H1 (cell line): ENCODE measurements at regions not wholly inside any gene's neighbourhood (a gene's known extent, or its start where the extent isn't known, plus 50 kb on each side); places are given as distances from the start of the nearest gene placed in this dataset.

Experiments used
- BRCA1 ChIP-seq: IDR thresholded peaks from 2 replicates; pipeline ENCODE4 v1.6.1; 2012; ENCODE audit warnings: low read depth, low read length, improper control_type of control experiment
- CBX5 ChIP-seq: fragments of 300-800, 300-1000 bp; sonication (generic); IDR thresholded peaks from 2 replicates; pipeline ENCODE4 v1.7.1; 2016; ENCODE audit warnings: antibody characterized with exemption, low read length, low read depth
- CBX8 ChIP-seq: fragments of 300-800, 300-1000 bp; sonication (generic); IDR thresholded peaks from 2 replicates; pipeline ENCODE4 v1.7.1; 2016; ENCODE audit warnings: low read depth, low read length, borderline replicate concordance
- EGR1 ChIP-seq: IDR thresholded peaks from 2 replicates; pipeline ENCODE4 v1.6.1; 2011; ENCODE audit warnings: low read depth, low read length, borderline replicate concordance
- EP300 ChIP-seq, 2 experiments: IDR thresholded peaks; 1 replicate in 1 of 2; 2 replicates in 1 of 2; pipeline ENCODE4 v1.6.1; 2011 to 2012; ENCODE audit warnings: low read depth in 2 of 2, low read length in 2 of 2, mild to moderate bottlenecking in 2 of 2, borderline replicate concordance in 1 of 2, inconsistent platforms in 1 of 2, moderate library complexity in 1 of 2
- POLR2AphosphoS5 ChIP-seq: IDR thresholded peaks from 2 replicates; pipeline ENCODE4 v1.6.1; 2011; ENCODE audit warnings: low read depth, low read length
- SIX5 ChIP-seq: IDR thresholded peaks from 2 replicates; pipeline ENCODE4 v1.6.1; 2011; ENCODE audit warnings: mild to moderate bottlenecking, low read depth, low read length
- SP2 ChIP-seq: IDR thresholded peaks from 2 replicates; pipeline ENCODE4 v1.6.1; 2012; ENCODE audit warnings: mild to moderate bottlenecking, low read length, inconsistent platforms

GRCh38 chr10:63744060-63744941 lies 223.1 kb downstream of the REEP3 start (continued):
- no peak for TF ChIP-seq CBX8
- TF ChIP-seq CBX5: no peak
- no peak for TF ChIP-seq BRCA1
- no peak for TF ChIP-seq SIX5
- no peak for TF ChIP-seq EP300 (IDR thresholded peaks at IDR 0.05; ENCODE audit: borderline replicate concordance in 1 of 2, low read depth in 2 of 2, low read length in 2 of 2)
- no peak for TF ChIP-seq EGR1
- no peak for TF ChIP-seq SP2
- TF ChIP-seq POLR2AphosphoS5: no peak
- TF ChIP-seq, all 59 proteins: peak for 0
